Epithelial cell of esophagus (primary cell): ENCODE measurements at regions not wholly inside any gene's neighbourhood (a gene's known extent, or its start where the extent isn't known, plus 50 kb on each side); places are given as distances from the start of the nearest gene placed in this dataset.

ENCODE experiments used
- DNase-seq: peaks from one replicate; pipeline ENCODE4 v3.0.0; 2010; ENCODE audit warnings: low read depth
- H3K4me3 ChIP-seq: 2 replicates; pipeline ENCODE4 v1.5.1; 2011; ENCODE audit warnings: mild to moderate bottlenecking, low read length, control low read depth
- CTCF ChIP-seq: IDR thresholded peaks from 2 replicates; pipeline ENCODE4 v1.5.1; 2011; ENCODE audit warnings: low read depth, mild to moderate bottlenecking, low read length, control low read depth, inconsistent platforms; ENCODE audit not compliant: insufficient read depth; ENCODE audit errors: missing control alignments

- DNase-seq = no peak
- TF ChIP-seq CTCF = no peak
- H3K4me3 ChIP-seq = no peak overlapping the region
Observed at GRCh38 chr10:64859911-64860310, 1338.7 kb downstream of the REEP3 start.

- TF ChIP-seq CTCF = no peak
- no peak overlapping the region for H3K4me3 ChIP-seq
- peak; percentile 22 for DNase-seq
Observed at GRCh38 chr10:64863836-64864235, 1342.6 kb downstream of the REEP3 start.

- no peak for DNase-seq
- no peak overlapping the region for H3K4me3 ChIP-seq
- no peak for TF ChIP-seq CTCF
Observed at GRCh38 chr10:64867501-64867962, 1346.3 kb downstream of the REEP3 start.

GRCh38 chr10:64873088-64873487 is 1351.9 kb downstream of the REEP3 start:
- no peak for TF ChIP-seq CTCF

GRCh38 chr10:64873959-64874358 is 1352.8 kb downstream of the REEP3 start:
- no peak for TF ChIP-seq CTCF
- DNase-seq = no peak

More at GRCh38 chr10:64873088-64873487, 1351.9 kb downstream of the REEP3 start:
- H3K4me3 ChIP-seq = no peak overlapping the region
- no peak for DNase-seq

GRCh38 chr10:64880546-64880945 is 1359.3 kb downstream of the REEP3 start:
- no peak for TF ChIP-seq CTCF
- DNase-seq = no peak
- no peak overlapping the region for H3K4me3 ChIP-seq

More at GRCh38 chr10:64873959-64874358, 1352.8 kb downstream of the REEP3 start:
- H3K4me3 ChIP-seq = no peak overlapping the region

GRCh38 chr10:64881257-64881656 is 1360.1 kb downstream of the REEP3 start:
- no peak for DNase-seq
- no peak for TF ChIP-seq CTCF
- H3K4me3 ChIP-seq = no peak overlapping the region
